DMS53 treated with DMSO at 0.1 percent for 48 hours (cell line): ENCODE measurements at regions not wholly inside any gene's neighbourhood (a gene's known extent, or its start where the extent isn't known, plus 50 kb on each side); places are given as distances from the start of the nearest gene placed in this dataset.
"Not testable (repeated sequence)": the region's sequence is repeated elsewhere in the genome, so short reads cannot be mapped to it uniquely, and the experiment has no call there.

Experiments
- DNase-seq: peaks from one replicate; lab custom pipeline; 2025; ENCODE audit not compliant: unreplicated experiment; lab: John Stamatoyannopoulos, UW

DNA sequence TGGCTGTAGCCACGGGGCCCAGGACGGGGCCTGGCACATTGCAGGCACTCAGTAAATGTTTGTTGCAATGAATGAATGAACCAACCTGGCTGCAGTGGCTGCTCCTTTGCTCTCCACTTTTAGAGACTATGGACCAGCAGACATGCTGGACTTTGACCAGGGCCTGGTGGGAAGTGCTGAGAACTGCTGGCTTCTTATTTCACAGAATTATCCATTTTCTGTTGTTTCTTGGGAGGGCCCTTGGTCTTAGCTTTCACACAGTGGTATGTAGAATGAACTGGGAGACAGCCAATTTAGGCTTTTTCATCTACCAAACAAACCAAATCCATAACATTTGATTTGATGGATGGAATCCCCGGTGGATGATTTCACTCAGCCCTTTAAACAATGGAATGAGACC, 78.0 kb upstream of the LHFPL2 start:
- DNase-seq = no peak

DNA sequence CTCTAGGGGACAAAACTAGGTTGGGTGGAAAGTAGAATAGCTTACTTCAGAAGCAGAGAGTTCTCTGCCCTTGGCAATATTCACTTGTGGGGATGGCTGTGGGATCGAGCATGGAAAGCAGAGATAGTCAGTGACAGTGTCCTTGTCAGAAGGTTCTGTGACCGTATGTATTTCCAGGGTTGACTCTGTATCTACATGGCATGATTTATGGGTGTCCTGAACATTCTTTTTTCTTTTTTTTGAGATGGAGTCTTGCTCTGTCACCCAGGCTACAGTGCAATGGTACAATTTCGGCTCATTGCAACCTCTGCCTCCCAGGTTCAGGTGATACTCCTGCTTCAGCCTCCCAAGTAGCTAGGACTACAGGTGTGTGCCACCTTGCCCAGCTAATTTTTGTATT, 77.4 kb upstream of the LHFPL2 start:
- DNase-seq = no peak

DNA sequence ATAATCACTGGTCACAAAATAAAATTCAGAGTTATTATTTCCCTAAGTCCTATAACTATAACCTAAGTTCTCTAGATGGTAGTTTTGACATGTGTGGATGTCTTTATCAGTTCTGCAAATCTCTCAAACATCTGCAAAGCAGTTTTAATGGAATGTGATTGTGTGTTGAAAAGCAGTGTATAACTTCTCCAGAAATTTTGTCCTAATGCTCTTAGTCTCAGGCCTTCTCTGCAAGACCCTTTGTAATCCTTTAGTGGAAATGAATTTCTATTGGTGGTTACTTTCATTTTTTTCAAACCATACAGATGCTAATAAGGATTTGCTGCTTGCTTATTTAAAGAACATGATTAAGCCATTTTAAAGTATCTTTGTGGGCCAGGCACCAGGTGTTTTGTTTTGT, 75.5 kb upstream of the LHFPL2 start:
- no peak for DNase-seq

DNA sequence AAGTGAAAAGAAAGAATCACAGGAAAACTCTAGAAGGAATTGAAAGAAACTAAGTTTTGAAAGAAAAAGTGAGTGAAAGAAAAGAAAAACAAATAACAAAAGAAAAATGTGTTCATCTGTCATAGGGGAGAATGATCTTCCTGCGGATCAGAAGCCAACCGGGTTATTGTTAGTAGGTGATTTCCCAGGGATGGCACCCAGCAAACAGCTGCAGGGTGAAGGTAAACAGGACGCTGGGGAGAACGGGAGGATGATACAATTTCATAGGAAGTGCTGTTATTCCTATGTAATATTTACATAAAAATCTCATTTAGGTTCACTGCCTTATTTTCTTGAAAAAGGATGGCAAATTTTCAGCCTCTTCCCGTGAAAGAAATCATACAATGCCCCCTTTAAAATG, 72.4 kb upstream of the LHFPL2 start:
- peak; percentile 78 for DNase-seq

DNA sequence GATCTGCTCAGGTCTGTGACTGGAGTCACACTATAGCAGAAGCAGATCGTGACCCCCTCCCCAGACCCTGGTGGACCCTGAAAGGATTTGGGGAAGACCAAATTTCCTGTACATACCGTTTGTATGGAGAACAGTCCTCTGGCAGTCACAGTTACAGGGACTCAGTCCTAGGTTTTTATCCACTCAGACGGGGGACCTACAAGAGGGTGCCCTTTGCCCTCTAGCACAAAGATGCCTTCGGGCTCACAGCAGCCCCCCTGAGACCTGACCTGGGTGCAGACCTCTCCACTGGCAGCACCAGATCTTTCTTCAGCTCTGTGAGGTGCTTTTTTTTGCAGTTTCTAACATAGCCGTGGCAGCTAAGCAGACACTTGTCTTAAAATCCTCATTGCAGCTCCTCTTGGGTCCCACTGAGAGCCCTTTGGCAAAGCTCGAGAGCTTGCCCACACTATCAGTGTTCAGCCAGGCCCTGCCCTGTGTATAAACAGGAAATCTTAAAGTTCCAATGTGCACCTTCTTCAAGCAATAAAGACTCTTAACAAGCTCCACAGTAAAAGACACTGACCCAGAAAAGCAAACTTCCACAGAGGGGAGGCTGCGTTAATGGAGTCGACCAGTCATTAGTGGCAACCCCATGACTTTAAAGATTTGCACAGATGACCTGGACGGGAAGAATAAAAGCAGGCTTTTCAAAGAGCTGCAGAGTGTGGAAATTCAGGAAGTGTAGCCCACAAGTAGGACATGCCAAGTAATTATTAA, 71.8 kb upstream of the LHFPL2 start:
- DNase-seq = peak; percentile 75

DNA sequence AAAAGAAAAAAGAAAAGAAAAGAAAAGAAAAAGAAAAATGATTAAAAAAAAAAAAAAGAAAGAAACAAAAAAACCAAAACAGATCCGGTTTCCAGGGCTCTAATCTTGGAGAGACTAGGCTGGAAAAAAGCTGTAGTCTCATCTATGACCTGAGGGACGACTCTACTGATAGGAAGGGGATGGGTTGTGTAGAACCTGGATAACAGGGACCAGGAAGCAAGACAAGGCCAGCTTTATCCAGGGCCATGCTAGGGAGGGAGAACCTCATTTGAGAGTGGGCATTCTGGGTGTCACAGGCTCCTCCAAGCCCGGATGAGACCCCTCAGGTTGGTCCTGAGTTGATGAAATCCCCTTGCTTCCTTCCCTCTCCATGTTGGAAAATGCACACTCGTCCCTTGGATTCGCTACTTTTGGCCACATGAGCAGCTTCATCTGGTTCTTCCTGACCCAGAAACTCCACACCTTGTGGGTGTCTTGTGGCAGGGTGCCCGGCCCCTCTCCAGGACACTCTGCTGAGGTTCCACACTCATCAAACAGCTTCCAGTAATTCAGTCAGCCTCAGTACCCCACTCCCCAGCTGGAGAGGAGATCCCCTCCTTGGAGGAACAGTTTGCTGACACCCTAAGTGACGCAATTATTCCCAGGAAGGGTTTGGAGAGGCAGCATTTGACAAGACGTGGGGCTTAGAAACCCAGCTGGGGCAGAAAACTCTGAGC, 71.1 kb upstream of the LHFPL2 start:
- no peak for DNase-seq

DNA sequence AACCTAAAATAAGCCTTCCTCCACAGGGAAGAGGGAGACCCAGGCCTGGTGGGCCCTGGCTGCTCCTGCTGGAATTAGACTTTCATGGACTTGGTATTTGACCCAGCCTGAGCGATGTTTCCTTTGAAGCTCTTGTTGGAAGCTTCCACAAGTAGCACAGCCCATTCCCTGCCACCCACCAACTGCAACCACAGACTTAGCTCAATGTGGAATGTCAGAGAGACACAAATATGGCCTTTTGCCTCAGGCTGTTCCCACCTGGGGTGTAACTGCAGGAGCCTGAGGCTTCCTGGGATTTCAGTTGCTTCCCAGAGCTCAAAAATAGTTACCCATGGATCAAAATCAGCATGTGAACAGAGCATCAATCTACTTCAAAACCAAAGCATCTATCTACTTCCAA, 70.3 kb upstream of the LHFPL2 start:
- no peak for DNase-seq

DNA sequence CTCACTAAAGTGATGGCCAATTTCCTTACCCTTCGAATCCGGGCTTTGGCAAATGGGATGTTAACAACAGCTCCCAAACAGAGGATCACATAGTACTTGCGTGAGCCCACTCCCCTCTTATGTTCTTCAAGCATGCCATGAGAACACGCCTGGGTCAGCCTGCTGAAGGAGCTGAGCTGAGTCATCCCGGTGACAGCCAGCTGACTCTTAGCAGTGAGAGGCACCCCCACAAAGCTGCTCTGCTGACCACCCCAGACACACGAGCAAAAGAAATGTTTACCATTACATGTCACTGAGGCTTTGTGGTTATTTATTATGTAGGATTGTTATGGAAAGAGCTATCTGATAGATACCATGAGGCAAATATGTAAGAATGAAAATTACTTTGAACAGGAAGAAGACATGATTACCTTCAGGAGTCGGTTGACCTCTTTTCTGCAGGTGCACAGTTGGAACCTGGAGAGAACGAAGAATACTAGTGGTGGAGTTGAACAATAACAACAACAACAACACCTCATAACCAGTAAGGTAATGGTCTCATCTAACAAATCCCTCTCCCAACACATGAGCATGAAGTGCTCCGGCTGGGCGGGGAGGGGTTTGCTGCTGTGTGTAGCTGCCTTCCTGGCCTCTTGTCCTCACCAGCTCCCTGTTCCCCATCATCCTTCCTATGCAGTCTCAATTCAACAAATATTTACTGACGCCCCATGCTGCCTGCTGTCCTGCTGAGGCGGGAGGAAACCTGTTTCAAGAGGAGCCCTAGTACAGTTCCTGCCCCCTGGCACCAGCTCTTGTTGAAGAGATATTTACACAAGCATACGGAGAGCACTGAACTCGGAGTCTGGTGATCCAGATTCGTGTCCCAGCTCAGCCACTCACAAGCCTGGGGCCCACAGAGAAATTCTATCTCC, 69.4 kb upstream of the LHFPL2 start:
- DNase-seq = peak; percentile 69

DNA sequence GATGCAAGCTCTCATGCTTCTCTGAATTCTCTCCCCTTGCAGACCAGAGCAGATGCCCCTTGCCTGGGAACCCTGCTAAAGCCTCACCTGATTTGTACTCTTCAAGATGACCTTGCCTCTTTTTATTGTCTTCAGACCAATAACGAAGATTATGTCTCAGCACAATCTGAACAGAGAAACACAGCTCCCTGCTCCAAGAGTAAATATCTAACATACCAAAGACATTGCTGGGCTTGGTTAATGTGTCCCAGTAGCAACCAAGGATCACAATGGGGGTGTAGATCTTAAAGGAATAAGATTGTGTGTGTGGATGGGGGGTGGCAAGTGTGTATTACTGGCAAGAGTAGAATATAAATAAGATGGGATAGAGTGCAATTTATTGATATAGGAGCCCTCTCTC, 67.6 kb upstream of the LHFPL2 start:
- DNase-seq = no peak

DNA sequence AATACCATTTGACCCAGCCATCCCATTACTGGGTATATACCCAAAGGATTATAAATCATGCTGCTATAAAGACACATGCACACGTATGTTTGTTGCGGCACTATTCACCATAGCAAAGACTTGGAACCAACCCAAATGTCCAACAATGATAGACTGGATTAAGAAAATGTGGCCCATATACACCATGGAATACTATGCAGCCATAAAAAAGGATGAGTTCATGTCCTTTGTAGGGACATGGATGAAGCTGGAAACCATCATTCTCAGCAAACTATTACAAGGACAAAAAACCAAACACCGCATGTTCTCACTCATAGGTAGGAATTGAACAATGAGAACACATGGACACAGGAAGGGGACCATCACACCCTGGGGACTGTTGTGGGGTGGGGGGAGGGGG, 66.8 kb upstream of the LHFPL2 start:
- not testable (repeated sequence) for DNase-seq

DNA sequence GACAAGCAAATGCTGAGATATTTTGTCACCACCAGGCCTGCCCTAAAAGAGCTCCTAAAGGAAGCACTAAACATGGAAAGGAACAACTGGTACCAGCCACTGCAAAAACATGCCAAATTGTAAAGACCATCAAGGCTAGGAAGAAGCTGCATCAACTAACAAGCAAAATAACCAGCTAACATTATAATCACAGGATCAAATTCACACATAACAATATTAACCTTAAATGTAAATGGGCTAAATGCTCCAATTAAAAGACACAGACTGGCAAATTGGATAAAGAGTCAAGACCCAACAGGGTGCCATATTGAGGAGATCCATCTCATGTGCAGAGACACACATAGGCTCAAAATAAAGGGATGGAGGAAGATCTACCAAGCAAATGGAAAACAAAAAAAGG, 63.1 kb upstream of the LHFPL2 start:
- DNase-seq = not testable (repeated sequence)

DNA sequence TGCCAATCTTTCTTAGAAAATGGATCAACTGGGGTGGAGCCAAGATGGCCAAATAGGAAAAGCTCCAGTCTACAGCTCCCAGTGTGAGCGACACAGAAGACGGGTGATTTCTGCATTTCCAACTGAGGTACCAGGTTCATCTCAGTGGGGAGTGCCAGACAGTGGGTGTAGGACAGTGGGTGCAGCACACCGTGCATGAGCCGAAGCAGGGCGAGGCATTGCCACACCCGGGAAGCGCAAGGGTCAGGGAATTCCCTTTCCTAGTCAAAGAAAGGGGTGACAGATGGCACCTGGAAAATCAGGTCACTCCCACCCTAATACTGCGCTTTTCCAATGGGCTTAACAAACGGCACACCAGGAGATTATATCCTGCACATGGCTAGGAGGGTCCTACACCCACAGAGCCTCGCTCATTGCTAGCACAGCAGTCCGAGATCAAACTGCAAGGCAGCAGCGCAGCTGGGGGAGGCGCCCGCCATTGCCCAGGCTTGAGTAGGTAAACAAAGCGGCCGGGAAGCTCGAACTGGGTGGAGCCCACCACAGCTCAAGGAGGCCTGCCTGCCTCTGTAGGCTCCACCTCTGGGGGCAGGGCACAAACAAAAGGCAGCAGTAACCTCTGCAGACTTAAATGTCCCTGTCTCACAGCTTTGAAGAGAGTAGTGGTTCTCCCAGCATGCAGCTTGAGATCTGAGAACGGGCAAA, 61.3 kb upstream of the LHFPL2 start:
- DNase-seq = not testable (repeated sequence)

DNA sequence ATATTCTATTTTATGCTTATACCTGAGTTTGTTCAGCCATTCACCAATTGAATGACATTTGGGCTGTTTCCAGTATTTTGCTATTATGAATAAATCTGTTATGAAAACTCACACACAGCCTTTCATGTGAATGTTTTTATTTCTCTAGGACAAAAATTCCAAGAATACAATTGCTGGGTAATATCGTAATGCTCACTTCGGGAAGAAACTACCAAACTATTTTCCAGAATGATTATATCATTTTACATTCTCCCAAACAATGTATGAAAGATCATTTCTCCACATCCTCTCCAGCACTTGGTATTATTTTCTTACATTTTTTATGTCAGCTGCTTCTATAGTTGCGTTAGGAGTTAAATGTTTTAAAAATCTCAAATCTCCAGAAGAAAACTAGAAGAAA, 58.3 kb upstream of the LHFPL2 start:
- no peak for DNase-seq

DNA sequence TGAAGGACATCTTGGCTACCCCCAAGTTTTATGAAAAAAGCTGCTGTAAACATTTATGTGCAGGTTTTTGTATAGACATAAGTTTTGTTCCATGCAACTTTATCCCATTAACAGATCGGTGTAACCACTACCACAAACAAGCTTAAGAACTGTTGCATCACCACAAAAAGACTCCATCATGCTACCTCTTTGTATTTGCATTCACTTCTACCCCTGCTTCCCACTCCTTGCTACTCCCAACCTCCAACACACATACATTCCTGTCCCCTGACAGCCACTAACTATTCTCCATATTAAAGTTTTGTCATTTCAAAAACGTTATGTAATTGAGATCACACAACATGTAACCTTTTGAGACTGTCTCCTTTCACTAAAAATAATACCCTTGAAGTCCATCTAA, 57.8 kb upstream of the LHFPL2 start:
- DNase-seq = no peak

DNA sequence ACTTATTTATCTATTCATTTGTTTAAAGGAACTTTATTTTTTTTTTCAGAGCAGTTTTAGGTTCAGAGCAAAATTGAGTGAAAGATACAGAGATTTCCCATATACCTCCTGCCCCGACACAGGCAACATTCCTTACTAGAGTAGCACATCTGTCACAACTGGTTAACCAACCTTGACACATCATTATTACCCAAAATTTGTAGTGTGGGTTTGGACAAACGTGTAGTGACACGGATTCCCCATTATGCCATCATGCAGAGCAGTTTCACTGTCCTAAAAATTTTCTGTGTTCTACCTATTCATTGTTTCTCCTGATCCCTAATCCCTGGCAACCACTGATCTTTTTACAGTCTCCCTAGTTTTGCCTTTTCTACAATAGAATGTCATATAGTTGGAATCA, 57.3 kb upstream of the LHFPL2 start:
- DNase-seq = no peak

DNA sequence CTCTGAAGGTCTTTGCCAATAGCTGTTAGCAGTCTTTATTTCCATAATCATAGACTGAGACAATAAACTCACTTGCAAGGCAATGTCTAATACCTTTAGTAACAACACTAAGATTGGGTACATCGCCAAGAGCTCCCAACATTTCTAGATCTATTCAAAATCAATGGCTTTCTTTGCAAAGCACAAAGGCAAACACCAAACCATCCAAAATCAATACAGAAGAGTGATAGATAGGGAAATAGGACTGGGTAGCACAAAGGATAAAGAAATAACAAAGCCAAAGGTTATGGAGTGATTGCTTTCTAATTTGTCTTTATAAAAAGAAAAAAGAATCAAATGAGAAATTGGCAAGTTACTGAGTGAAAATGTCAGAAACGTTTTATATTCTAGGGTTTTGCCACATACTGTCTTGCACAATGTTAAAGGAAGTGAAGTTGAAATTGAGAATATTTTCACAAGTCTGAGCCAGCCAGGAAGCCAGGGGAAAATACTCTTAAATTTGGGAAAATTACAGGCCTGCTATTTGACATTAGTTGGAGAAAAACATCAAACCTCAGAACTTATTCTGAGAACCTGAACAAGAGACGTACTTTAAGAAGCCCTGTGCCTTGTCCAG, 53.3 kb upstream of the LHFPL2 start:
- no peak for DNase-seq

DNA sequence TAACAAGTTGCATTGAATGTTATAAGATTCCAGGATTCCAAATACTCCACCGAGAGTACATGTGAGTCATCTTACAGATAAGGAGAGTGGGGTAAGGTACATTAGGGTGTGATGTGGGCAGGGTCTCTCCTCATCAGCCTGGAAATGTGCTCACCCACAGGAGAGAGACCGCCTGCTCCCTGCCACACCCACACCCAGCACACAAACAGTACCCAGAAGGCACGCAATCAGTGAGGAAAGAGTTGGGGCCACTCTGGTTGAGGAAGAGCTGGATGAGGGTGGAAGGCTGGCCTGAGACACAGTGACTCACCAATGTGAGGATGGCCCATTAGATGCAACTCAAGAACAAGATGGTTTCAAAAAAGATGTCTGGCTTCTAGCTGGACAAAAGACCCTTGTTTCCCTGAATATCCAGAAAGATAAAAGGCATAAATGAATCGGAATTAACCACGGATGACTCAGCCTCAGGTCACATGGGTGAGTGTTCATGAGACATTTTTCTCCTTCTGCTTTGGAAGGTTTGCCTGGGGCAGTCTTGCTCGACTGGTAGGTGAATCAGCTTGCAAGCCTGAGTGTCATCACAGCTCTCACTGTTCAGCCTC, 51.1 kb upstream of the LHFPL2 start:
- no peak for DNase-seq

DNA sequence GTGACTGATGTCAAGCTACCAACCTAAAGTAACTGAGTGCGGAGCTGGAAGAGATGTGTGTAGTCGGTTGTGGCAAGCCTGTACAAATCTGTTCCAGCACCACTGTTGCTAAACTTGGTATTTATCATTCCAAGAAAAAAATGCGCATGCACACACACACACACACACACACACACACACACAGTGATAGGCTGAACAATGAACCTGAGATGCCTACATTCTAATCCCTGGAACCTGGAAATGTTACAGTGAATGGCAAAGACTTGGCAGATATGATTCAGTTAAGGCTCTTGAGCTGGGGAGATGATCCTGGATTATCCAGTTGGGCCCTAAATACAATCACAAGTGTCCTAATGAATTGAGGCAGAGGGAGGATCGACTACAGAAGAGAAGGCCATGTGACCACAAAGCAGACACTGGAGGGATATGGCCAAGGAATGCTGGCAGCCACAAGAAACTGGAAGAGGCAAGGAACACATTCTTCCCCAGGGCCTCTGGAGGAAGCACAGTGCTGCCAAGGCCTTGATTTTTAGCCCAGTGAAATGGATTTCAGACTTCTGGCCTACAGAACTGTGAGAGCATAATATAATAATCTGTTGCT, 49.7 kb upstream of the LHFPL2 start:
- no peak for DNase-seq
